Fibroblast of the conjunctiva (primary cell): ENCODE measurements at regions not wholly inside any gene's neighbourhood (a gene's known extent, or its start where the extent isn't known, plus 50 kb on each side); places are given as distances from the start of the nearest gene placed in this dataset.

Source experiments
- DNase-seq: peaks from one replicate; pipeline ENCODE4 v3.0.0-alpha.2; 2010; ENCODE audit warnings: low read depth

- DNase-seq, result no peak
Observed at GRCh38 chr5:67262206-67262605, 65.6 kb upstream of the CD180 start.

- DNase-seq, result no peak
Observed at GRCh38 chr5:67259548-67260215, 63.1 kb upstream of the CD180 start.

- no peak for DNase-seq
Observed at GRCh38 chr5:67257500-67257899, 60.9 kb upstream of the CD180 start.

DNA sequence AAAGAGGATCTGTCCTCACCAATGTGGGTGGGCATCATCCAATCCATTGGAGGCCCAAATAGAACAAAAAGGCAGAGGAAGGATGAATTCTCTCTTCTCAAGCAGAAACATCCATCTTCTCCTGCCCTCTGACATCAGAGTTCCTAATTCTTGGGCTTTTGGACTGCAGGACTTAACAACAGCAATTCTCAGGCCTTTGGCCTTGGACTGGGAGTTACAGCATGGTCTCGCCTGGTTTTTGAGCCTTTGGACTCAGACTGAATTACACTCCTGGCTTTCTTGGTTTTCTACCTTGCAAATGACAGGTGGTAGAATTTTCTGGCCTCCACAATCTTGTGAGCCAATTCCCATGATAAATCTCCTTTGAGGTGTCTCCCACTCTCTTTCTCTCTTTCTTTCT is 60.5 kb upstream of the CD180 start:
- no peak for DNase-seq

GRCh38 chr5:67255881-67256280 is 59.3 kb upstream of the CD180 start:
- no peak for DNase-seq

DNA sequence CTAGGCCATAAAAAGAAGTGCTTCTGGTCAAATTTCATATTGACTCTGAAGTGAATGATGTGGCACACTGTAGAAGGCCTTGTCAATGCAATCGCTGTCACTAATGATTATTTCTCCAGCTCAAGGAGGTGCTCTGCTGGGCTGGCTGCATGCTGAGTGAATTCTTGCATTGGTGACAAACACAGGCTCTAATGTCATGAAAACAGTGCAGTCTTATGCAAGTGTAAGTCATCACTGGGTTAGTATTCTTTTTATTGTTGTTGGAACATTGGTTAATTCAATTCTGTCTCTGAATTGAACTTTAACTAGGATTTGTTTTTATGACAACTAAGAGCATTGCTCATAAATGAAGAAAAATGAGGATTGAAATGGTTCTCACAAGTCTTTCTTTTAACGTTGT is 57.3 kb upstream of the CD180 start:
- no peak for DNase-seq

DNA sequence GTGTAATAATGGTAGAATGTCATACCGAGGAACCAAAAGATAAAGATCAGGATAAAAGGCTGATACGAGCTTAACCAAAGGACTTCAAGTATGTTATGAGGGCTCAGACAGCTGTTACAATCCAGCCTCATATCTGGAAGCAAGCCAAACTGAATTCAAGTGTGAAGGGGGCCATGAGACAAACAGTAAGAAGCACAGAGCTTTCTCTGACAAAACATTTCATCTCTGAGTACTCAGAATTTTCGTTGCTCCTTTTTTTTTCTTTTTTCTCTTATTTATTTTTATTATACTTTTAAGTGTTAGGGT is 52.9 kb upstream of the CD180 start:
- no peak for DNase-seq

DNA sequence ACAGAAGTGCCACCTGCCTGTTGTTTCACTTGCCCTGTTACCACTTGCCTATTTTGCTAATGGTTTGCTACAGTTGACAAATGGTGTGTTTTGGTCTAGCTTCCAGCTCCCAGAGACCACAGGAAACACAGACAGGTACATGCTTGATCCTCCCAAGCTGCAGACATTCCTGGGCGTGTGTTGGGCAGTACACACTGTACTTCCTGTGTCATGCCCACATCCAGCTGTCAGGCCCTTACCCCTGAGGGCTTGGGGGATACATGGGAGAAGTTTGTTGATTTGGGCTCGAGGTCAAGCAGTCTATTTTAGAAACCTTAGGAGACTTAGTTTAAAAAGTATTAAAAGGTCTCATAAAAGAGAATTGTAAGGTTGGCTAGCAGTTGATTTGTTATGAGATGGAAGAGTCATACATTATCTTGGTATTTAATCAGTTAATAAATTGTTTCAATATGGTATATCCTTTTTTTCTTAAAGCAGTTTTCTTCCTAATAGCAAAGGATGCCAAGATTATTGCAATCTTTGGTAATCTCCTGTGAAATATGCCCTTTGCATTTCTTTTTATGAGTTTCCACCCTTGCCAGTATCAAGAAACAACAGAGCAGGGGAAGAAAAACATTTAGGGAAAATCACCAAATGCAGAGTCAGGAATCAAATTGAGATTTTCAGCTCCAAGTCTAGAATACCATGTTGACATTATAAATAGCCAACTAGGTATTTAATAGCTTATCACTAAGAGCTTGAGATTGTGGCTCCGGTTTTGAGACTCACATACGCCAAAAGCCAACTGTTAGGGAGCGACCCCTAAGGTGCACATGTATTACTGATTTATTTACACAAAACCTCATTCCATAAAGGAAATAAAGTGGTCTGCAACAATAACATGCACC is 52.3 kb upstream of the CD180 start:
- DNase-seq, result peak; percentile 70

DNA sequence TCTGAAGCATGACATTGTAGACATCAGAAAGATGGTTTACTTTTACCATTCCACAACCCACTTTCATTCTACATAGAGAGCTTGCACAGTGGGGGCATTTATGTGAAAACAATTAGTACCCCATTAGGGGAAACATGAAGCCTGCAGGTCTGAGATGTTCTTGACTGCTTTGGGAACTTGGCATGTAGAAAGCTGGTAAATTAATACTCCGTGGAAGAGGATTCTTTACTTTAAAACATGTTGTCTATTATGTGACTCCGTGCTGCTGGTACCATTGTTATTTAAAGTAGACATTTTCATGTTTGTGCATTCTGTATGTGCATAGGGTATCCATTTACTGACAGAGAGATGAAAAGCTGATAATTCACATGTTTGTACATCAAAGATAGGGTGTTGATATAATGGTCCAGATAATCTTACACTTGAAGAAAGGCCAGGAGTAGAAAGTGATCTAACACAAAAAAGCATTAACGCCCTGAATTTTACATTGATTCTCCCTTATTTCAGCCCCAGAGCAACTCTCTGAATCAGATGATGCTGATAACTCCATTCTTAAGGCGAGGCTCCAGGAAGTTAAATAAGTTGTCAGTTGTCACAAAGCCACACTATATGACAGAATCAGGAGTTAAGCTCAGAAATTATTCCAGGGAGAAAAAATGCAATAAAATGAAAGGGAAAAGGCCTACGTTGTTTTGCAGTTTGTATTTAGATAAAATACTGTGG is 50.1 kb upstream of the CD180 start:
- DNase-seq, result no peak
